GM18511 (cell line): ENCODE measurements at regions not wholly inside any gene's neighbourhood (a gene's known extent, or its start where the extent isn't known, plus 50 kb on each side); places are given as distances from the start of the nearest gene placed in this dataset.
"Not testable (repeated sequence)": the region's sequence is repeated elsewhere in the genome, so short reads cannot be mapped to it uniquely, and the experiment has no call there.

ENCODE experiments used
- ATAC-seq: cut with Tn5 transposase; IDR thresholded peaks from one replicate; pipeline ENCODE4 v1.9.1; 2021; ENCODE audit warnings: mild to moderate bottlenecking, moderate library complexity; ENCODE audit not compliant: unreplicated experiment

- no peak for ATAC-seq
These were observed 73.9 kb downstream of the RMI1 start for GRCh38 chr9:84054341-84055010.

DNA sequence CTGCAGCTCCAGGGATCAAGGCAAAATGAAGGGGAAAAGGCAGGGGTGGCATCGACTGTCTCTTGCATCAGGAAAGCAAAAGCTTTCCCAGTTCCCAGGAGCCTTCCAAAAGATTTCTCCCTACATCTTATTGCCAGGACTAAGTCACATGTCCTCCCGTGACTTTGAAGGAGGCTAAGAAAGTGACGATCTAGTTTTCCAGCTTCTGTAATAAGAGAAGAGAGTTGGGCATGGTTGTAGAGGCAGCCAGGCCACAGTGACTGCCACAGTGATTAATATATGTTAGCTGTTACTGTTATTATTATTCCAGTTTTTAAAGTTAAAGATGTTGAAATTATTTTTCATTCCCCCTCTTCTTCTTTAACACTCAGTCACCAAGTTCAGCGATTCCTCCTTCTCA is 77.1 kb downstream of the RMI1 start:
- no peak for ATAC-seq

DNA sequence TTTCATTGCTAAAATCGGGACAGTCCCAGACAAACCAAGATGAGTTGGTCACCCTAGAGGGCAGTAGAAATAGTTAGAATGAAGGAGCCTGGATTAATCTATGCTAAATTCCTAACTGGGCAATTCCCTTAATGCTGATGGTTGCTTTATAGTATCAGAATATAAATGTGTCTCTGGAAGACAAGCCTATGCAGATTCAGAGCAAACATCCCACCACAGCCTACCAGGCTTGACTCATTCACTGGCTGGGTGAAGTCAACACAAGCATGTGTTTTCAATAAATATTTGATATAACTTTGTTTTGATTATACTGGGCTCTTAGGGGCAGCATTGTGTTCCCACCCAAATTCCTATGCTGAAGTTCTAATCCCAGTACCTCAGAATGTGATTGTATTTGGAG is 79.3 kb downstream of the RMI1 start:
- ATAC-seq: no peak

DNA sequence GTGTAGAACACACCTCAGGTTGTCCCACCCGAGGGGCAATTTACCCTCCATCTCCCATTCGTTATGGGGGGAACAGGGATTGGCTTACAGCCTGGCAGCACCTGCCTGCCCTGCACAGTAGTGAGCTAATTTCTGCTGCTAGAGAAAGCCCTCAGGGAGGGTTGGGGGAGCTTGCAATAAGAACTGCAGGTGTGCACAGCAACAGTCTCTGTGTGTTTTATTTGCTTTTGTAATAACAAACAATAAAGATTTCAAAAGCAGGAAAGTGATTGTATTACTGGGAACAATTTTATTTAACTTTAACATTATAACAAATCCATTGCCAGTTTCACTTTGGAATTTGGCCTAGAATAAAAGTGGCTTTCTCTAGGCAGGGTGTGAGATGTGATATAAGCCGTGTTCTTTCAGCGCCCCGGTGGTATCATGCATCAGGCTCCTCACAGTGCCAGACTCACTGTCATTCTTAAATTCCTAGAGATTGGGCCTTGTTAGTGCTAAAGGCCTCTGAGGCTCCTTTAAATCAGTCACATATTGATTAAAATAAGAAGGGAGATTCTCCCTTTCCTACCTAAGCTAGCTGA is 81.1 kb downstream of the RMI1 start:
- ATAC-seq: no peak

GRCh38 chr9:84062538-84062937 is 81.9 kb downstream of the RMI1 start:
- no peak for ATAC-seq

DNA sequence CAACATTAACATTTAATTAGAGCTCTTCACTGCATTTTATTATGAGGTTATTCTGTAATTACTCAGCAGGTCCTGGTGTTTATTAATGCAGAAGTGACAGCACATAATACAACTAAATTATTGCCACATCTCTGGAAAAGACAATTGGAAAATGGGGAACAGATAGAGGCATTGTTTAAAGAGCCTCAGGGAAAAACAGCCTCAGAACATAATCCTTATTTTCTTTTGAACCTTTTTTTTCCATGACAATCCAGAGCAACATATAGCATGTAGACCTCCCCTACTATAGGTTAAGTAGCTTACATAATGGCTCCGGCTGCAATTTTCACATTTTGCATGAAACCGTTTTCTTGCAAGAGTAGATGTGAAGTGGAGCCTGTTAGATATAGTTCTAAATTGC is 87.2 kb downstream of the RMI1 start:
- ATAC-seq: no peak

DNA sequence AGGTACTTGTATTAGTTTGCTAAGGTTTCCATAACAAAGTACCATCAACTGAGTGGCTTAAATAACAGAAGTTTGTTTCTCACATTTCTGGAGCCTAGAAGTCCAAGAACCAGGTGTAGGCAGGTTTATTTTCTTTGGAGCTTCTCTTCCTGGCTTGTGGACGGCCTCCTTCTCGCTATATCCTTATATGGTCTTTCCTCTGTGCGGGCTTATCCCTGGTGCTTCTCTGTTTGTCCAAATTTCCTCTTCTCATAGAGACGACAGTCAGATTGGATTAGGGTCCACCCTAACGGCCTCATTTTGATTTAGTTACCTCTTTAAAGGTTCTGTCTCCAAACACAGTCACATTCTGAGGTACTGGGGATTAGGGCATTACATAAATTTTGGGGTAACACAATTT is 88.3 kb downstream of the RMI1 start:
- ATAC-seq: no peak

DNA sequence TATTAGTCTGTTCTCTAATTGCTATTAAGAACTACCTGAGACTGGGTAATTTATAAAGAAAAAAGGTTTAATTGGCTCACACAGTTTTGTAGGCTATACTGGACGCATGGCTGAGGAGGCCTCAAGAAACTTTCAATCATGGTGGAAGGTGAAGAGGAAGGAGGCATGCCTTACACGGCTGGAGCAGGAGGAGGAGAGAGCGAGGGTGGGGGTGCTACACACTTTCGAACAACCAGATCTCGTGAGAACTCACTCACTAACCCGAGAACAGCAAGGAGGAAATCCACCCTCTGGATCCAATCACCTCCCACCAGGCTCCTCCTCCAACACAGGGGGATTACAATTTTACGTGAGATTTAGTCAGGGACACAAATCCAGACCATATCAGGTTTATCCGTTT is 90.0 kb downstream of the RMI1 start:
- ATAC-seq: no peak

GRCh38 chr9:84072621-84073180 is 92.1 kb downstream of the RMI1 start:
- no peak for ATAC-seq

GRCh38 chr9:84075004-84075403 is 94.4 kb downstream of the RMI1 start:
- no peak for ATAC-seq

- no peak for ATAC-seq
These were observed 95.8 kb downstream of the RMI1 start for GRCh38 chr9:84076384-84076783.

- not testable (repeated sequence) for ATAC-seq
These were observed 97.2 kb downstream of the RMI1 start for GRCh38 chr9:84077816-84078215.

- ATAC-seq: no peak
These were observed 99.4 kb downstream of the RMI1 start for GRCh38 chr9:84079994-84080393.

GRCh38 chr9:84101964-84102632 is 121.5 kb downstream of the RMI1 start:
- no peak for ATAC-seq

DNA sequence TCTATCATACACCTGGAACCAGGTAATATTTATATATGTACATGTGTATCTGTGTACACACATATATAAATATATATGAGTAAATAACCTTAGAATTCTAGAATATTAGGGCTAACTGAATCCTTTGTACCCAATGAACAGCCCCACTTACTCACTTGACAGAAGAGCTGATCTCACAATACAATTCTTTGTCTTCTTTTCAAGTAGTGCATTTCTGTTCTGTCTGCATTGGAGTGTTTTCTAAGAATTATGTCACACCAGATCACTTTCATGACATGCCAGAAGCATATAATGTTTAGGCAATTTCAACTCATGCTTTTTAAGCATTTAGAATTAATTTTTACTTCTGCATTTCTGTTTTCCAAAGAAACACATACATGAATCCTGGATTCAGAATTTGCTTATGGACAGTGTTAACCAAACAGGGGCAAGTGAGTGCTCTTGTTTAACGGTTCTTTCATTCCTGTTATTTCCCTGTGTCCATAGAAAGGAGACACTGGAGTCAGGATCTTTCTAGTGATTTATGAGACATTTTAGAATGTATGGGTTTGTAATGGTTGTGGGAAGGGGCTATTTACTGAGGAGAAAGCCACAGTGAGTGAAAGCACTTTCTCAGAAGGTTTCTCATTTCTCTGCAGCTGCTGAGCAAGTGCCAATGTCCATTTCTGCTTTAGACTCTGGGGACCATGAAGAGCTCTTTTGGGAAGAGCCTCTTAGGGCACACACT is 123.2 kb downstream of the RMI1 start:
- no peak for ATAC-seq

- no peak for ATAC-seq
These were observed 126.5 kb downstream of the RMI1 start for GRCh38 chr9:84107081-84107480.

DNA sequence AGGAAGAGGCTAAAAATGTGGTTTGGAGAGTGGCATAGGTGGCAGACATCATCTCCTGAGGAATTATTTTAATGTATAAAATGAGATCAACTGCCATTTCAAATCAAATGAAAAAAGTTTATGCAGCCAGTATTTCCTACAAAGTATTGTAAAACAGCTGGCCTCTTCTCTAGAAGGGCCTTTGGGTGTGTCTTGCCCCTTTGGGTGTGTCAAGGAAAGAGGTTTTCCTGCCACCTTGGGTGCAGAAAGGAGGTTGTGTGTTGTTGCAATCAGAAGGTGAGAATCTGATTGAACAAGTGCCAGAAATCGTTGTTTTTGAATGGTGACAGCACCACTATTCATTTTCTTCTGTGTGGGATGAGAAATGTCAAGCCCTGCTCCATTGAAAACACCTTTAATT is 127.4 kb downstream of the RMI1 start:
- no peak for ATAC-seq

DNA sequence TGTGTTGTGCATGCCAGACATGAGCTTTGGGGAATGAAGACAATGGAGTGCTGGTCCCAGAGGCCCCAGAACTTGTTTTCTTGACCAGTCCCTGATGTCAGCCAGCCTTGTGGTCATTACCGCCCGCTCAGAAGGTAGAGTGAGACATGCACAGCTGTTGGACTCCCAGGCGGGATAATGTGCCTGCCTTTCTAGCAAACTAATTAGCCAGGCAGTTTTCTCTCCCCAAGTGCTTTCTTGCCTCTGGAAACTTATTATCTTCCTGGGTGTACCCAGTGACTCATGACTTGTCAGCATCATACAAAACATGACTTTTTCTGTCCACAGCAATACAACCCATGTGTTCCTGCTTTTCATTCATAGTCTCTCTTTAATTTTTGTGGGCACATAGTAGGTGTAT is 131.1 kb downstream of the RMI1 start:
- ATAC-seq: no peak

- ATAC-seq: no peak
These were observed 141.5 kb downstream of the RMI1 start for GRCh38 chr9:84121991-84122523.

GRCh38 chr9:84122572-84122971 is 142.0 kb downstream of the RMI1 start:
- ATAC-seq: no peak
